ENCODE measurements at regions not wholly inside any gene's neighbourhood (a gene's known extent, or its start where the extent isn't known, plus 50 kb on each side); places are given as distances from the start of the nearest gene placed in this dataset.

DNA sequence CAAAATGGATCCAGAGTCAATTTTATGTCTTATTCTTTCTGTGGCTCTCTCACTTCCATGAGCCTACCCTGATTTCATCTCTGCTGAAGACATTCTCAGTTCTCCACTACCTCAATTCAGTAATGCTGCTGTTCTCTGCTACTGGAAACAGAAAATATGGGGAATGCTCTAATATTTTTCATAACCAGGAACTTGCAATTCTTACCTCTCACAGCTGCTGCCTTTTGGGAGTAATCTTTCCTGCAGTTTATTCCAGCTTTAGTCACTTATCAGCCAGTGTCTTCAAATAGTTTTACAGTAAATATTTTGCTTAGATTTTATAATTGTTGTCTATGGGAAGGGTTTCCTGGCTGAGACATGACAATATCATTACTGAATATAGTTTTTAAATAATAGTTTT lies 145.1 kb upstream of the UFM1 start:
- POLR2A ChIA-PET: no interaction called here
- Mint-ChIP-seq H3K4me3 (no peak overlapping the region), H3K36me3 (no peaks in the 10 kb centered on the region), H3K27me3 (peaks cover 0 to 6% (median 2%) of the 10 kb centered on the region in 5 donors), H3K9me3 (peaks cover 0 to 2% (median 0%) of the 10 kb centered on the region in 9 donors), H3K4me1 (no peaks in the 10 kb centered on the region), H3K27ac (no peak overlapping the region)
- no peak for ATAC-seq
- DNase-seq: no peak

DNA sequence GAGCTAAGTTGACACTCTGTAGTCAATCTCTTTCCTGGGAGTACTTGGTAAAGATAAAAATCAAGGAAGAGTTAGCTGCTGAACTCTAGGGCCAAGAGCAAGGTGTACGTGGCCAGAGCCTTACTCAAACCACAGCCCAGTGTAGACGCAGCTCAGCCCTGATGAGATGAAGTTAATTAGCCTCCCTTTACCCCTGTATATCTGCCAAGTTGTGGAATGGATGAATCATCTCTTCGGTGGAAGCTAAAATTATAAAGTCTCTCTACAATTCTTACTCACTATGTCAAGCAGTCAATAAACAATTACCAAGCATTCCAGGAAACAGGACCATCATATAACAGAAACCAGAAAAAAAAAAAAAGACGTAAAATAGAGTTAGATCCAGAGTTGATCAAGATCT lies 146.9 kb upstream of the UFM1 start:
- ATAC-seq: no peak
- Mint-ChIP-seq H3K27ac (no peak overlapping the region), H3K9me3 (peaks cover 0 to 2% (median 0%) of the 10 kb centered on the region in 9 donors), H3K27me3 (peaks cover 0 to 11% (median 2%) of the 10 kb centered on the region in 5 donors), H3K4me1 (no peaks in the 10 kb centered on the region), H3K36me3 (no peaks in the 10 kb centered on the region), H3K4me3 (no peak overlapping the region)
- POLR2A ChIA-PET: no interaction called here
- DNase-seq: no peak

GRCh38 chr13:38191016-38191415 lies 158.6 kb upstream of the UFM1 start:
- peaks cover 0 to 4% (median 0%) of the 10 kb centered on the region in 9 donors for H3K9me3 Mint-ChIP-seq
- no peak for ATAC-seq
- POLR2A ChIA-PET: no interaction called here
- no peaks in the 10 kb centered on the region for H3K36me3 Mint-ChIP-seq
- H3K4me1 Mint-ChIP-seq: no peaks in the 10 kb centered on the region
- no peak overlapping the region for H3K4me3 Mint-ChIP-seq
- DNase-seq: no peak
- no peak overlapping the region for H3K27ac Mint-ChIP-seq
- H3K27me3 Mint-ChIP-seq: peaks cover 0 to 4% (median 2%) of the 10 kb centered on the region in 5 donors

DNA sequence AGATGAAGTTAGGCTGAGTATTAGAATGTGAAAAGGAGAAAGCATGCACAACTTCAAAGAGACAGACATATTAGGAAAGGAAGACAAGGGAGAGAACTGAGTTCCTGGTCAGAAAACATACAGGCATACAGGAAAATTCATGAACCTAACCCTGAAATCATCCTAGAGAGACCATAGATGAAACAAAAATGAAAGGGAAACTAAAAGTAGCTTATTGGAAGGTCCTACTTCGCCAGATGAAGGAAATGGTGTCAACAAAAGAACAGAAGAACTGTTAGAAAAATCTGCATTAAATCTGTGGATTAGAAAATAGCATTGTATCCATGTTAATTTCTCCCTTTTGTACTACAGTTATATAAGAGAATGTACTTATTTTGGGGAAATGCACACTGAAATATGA lies 169.0 kb upstream of the UFM1 start:
- Mint-ChIP-seq H3K27me3 (no peaks in the 10 kb centered on the region), H3K27ac (peak overlapping the region in 5 of 10 donors; percentile 1 to 41 (median 4)), H3K36me3 (no peaks in the 10 kb centered on the region), H3K4me1 (peaks cover 5 to 14% (median 12%) of the 10 kb centered on the region in 4 donors), H3K4me3 (peak overlapping the region; percentile 8 to 78 (median 57)), H3K9me3 (no peaks in the 10 kb centered on the region)
- POLR2A ChIA-PET: no interaction called here
- ATAC-seq: no peak
- peak in 1 of 10 donors; percentile 5 for DNase-seq

DNA sequence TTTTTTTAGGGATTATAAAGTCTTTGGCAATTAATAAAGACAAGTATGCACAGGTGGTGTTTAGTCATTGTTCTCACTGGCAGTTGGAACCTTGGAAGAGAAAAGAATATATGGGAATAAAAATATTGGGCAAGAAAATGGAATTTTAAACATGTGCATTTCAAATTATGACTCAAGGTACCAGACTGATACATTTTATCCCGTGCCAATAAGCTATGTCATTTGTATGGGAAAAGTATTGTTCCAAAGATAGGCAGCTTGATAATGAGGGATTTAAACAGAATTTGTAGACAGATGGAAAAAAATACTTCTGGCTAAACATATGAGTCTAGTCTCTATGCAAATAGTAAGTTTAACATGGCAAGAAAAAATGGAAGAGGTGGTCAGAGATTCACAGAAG lies 169.5 kb upstream of the UFM1 start:
- Mint-ChIP-seq H3K4me1 (peaks cover 5 to 14% (median 12%) of the 10 kb centered on the region in 4 donors), H3K9me3 (no peaks in the 10 kb centered on the region), H3K36me3 (no peaks in the 10 kb centered on the region), H3K27ac (peak overlapping the region in 3 of 10 donors; percentile 1 to 34 (median 3)), H3K4me3 (peak overlapping the region in 8 of 10 donors; percentile 16 to 78 (median 60)), H3K27me3 (no peaks in the 10 kb centered on the region)
- DNase-seq: no peak
- no peak for ATAC-seq
- POLR2A ChIA-PET: no interaction called here

DNA sequence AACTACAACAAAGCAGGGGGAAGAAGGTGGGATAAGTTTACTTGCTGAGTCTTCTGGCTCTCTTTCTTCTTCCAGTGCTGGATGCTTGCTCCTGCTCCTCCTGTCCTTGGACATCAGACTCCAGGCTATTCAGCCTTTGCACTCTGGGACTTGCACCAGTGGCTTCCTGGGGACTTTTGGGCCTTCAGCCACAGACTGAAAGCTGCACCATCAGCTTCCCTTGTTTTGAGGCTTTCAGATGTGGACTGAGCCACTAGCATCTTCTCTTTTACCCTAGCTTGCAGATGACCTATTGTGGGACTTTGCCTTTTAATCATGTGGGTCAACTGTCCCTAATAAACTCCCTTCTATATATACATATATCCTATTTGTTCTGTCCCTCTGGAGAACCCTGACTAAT lies 173.0 kb upstream of the UFM1 start:
- DNase-seq (no peak), ATAC-seq (no peak)
- Mint-ChIP-seq H3K27ac (no peak overlapping the region), H3K9me3 (peaks cover 0 to 5% (median 0%) of the 10 kb centered on the region in 9 donors), H3K4me3 (no peak overlapping the region), H3K4me1 (peaks cover 5 to 12% (median 12%) of the 10 kb centered on the region in 4 donors), H3K27me3 (no peaks in the 10 kb centered on the region), H3K36me3 (no peaks in the 10 kb centered on the region)
- POLR2A ChIA-PET: no interaction called here

- H3K27ac Mint-ChIP-seq: no peak overlapping the region
- H3K9me3 Mint-ChIP-seq: peaks cover 0 to 5% (median 0%) of the 10 kb centered on the region in 9 donors
- H3K4me1 Mint-ChIP-seq: no peaks in the 10 kb centered on the region
- H3K36me3 Mint-ChIP-seq: no peaks in the 10 kb centered on the region
- DNase-seq: no peak
- no peak for ATAC-seq
- H3K4me3 Mint-ChIP-seq: no peak overlapping the region
- POLR2A ChIA-PET: no interaction called here
- H3K27me3 Mint-ChIP-seq: no peaks in the 10 kb centered on the region
Measured at GRCh38 chr13:38173403-38173802, 176.2 kb upstream of the UFM1 start.

DNA sequence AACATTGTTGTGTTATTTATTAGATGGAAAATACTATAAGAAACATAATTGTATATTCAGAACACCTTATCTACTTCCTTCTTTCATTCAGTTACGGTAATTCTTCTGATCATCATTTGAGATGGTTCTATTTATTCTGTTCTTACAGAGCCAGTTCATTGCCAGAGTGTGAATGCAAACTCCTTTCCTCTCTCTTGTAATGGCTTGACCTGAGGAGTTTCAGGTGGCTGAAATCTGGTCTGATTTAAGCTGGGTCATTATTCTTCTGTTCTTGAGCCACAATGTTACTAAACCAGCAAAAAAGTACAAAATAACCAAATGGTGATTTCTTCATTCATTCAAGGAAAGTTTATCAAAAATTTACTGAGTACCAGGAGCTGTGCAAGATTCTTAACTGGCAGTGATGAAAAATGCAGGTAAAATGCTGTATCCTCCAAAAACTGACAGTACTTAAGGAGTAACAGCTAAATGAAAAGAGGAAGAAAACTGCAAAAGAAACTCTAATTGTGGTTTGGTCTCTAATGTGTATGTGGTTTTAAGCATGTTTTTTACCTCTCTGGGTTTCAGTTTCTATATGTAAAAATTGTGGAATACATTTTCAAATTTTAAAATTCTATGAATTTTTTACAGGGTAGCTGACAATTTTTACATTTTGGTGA lies 182.4 kb upstream of the UFM1 start:
- POLR2A ChIA-PET: no interaction called here
- H3K27ac Mint-ChIP-seq: no peak overlapping the region
- H3K9me3 Mint-ChIP-seq: peaks cover 0 to 1% (median 0%) of the 10 kb centered on the region in 9 donors
- DNase-seq (no peak), ATAC-seq (no peak)
- H3K4me3 Mint-ChIP-seq: no peak overlapping the region
- H3K27me3 Mint-ChIP-seq: peaks cover 0 to 3% (median 0%) of the 10 kb centered on the region in 5 donors
- H3K36me3 Mint-ChIP-seq: no peaks in the 10 kb centered on the region
- H3K4me1 Mint-ChIP-seq: peaks cover 0 to 10% (median 1%) of the 10 kb centered on the region in 4 donors

DNA sequence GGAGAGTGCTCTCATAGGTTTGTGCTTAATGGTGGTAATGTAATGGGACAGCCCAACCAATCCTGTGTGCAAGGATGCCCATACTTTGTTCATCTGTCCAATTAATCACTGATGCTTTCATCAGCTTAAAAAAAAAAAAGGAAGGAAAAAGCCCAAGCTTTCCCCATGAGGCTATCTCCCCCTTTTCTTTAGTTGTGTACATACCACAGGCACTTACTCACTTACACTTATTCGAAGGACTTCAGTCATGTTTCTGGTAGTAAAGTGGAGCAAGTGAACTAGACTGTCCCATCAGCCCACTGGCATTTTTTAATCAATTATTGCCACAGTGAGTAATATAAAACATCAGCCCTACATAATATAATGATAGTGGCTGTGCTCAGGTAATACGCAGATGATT lies 183.5 kb upstream of the UFM1 start:
- Mint-ChIP-seq H3K36me3 (no peaks in the 10 kb centered on the region), H3K27me3 (peaks cover 0 to 3% (median 0%) of the 10 kb centered on the region in 5 donors), H3K4me1 (peaks cover 0 to 10% (median 1%) of the 10 kb centered on the region in 4 donors), H3K9me3 (peaks cover 0 to 1% (median 0%) of the 10 kb centered on the region in 9 donors), H3K4me3 (no peak overlapping the region), H3K27ac (no peak overlapping the region)
- ATAC-seq (no peak), DNase-seq (no peak)
- POLR2A ChIA-PET: no interaction called here

- peaks cover 0 to 6% (median 0%) of the 10 kb centered on the region in 5 donors for H3K27me3 Mint-ChIP-seq
- DNase-seq (no peak), ATAC-seq (no peak)
- no peak overlapping the region for H3K4me3 Mint-ChIP-seq
- peaks cover 0 to 13% (median 3%) of the 10 kb centered on the region in 9 donors for H3K9me3 Mint-ChIP-seq
- POLR2A ChIA-PET: no interaction called here
- no peaks in the 10 kb centered on the region for H3K36me3 Mint-ChIP-seq
- H3K4me1 Mint-ChIP-seq: no peaks in the 10 kb centered on the region
- H3K27ac Mint-ChIP-seq: no peak overlapping the region
Measured at GRCh38 chr13:38160131-38160530, 189.5 kb upstream of the UFM1 start.

- H3K36me3 Mint-ChIP-seq: no peaks in the 10 kb centered on the region
- POLR2A ChIA-PET: no interaction called here
- no peak overlapping the region for H3K27ac Mint-ChIP-seq
- H3K9me3 Mint-ChIP-seq: peaks cover 0 to 13% (median 5%) of the 10 kb centered on the region in 9 donors
- ATAC-seq (no peak), DNase-seq (no peak)
- H3K4me1 Mint-ChIP-seq: no peaks in the 10 kb centered on the region
- peaks cover 0 to 3% (median 0%) of the 10 kb centered on the region in 5 donors for H3K27me3 Mint-ChIP-seq
- no peak overlapping the region for H3K4me3 Mint-ChIP-seq
Measured at GRCh38 chr13:38159710-38160109, 189.9 kb upstream of the UFM1 start.

DNA sequence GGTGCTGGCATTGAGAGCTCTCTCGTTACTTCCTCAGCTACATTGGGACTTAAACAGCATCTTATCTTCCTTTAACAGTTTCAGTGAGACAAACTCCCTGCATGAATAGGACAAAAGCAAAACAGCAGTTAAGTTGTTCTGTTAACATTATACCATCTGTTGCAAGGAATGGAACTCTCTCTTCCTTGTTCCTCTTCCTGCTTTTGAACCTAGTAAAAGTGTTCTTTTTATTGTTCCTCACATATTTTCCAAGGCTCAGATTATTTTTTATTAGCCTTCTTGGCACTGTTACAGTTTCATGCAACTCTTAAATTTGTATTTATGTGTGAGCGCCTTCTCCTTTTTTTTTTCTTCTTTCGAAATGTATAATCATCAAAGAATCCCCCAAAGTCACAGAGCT lies 202.6 kb upstream of the UFM1 start:
- no peaks in the 10 kb centered on the region for H3K4me1 Mint-ChIP-seq
- ATAC-seq: no peak
- POLR2A ChIA-PET: no interaction called here
- H3K4me3 Mint-ChIP-seq: no peak overlapping the region
- H3K9me3 Mint-ChIP-seq: peaks cover 10 to 40% (median 23%) of the 10 kb centered on the region in 9 donors
- peaks cover 0 to 11% (median 2%) of the 10 kb centered on the region in 3 donors for H3K36me3 Mint-ChIP-seq
- H3K27me3 Mint-ChIP-seq: peaks cover 0 to 4% (median 0%) of the 10 kb centered on the region in 5 donors
- no peak for DNase-seq
- no peak overlapping the region for H3K27ac Mint-ChIP-seq

DNA sequence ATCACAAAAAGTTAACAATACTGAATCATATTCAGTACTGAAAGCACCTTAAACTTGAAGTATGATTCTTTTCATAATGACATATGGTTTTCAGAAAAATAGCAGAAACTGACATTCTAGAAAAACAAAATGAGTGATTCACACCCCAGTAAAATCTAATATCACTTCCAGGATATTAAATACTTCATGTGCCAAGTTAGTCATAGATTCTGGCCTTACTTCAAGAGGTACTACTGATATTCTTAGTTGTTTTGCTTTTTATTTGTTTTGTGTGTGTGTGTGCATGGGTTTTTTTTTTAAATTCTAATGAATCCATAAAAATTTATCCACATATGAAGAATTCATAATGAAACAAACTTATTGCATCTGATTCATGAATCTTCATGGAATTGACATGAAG lies 207.9 kb upstream of the UFM1 start:
- Mint-ChIP-seq H3K27me3 (no peaks in the 10 kb centered on the region), H3K36me3 (peaks cover 0 to 9% (median 0%) of the 10 kb centered on the region in 3 donors), H3K27ac (no peak overlapping the region), H3K4me1 (no peaks in the 10 kb centered on the region), H3K9me3 (peaks cover 3 to 22% (median 10%) of the 10 kb centered on the region in 9 donors), H3K4me3 (no peak overlapping the region)
- ATAC-seq: no peak
- POLR2A ChIA-PET: no interaction called here
- DNase-seq: no peak

GRCh38 chr13:38135592-38135991 lies 214.1 kb upstream of the UFM1 start:
- DNase-seq (no peak), ATAC-seq (no peak)
- Mint-ChIP-seq H3K27me3 (no peaks in the 10 kb centered on the region), H3K4me1 (no peaks in the 10 kb centered on the region), H3K9me3 (peaks cover 9 to 37% (median 18%) of the 10 kb centered on the region in 9 donors), H3K27ac (no peak overlapping the region), H3K4me3 (no peak overlapping the region), H3K36me3 (peaks cover 0 to 9% (median 0%) of the 10 kb centered on the region in 3 donors)
- POLR2A ChIA-PET: no interaction called here
